CD4-positive, alpha-beta T cell (primary cell): ENCODE measurements at regions not wholly inside any gene's neighbourhood (a gene's known extent, or its start where the extent isn't known, plus 50 kb on each side); places are given as distances from the start of the nearest gene placed in this dataset.

ENCODE experiments used
- ATAC-seq: fragments of 200-7000 bp; cut with Tn5 transposase; one replicate; pipeline ENCODE4 v1.10.0; 2022; ENCODE audit warnings: mild to moderate bottlenecking; ENCODE audit not compliant: poor library complexity
- CTCF ChIA-PET: fragments of 350-600 bp; sonication (Branson Sonifier 250); formaldehyde crosslinking; loops from one replicate; lab custom pipeline; 2021; ENCODE audit warnings: antibody characterized with exemption, inconsistent platforms; lab: Charles Lee
- POLR2A ChIA-PET: fragments of 350-600 bp; sonication (Branson Sonifier 250); formaldehyde crosslinking; loops from one replicate; lab custom pipeline; 2021; ENCODE audit warnings: antibody characterized with exemption, inconsistent platforms; lab: Charles Lee
- DNase-seq, 14 experiments: peaks; one replicate each; pipeline ENCODE4 v3.0.0-alpha.2; 2013 to 2020; ENCODE audit warnings: mixed read lengths in 2 of 14
- H3K27ac ChIP-seq, 2 donors: one replicate each; pipeline versions ENCODE4 v1.5.1 to v1.7.0; 2013; ENCODE audit warnings: low read length in 2 of 2, low read depth in 1 of 2, mild to moderate bottlenecking in 1 of 2
- H3K27me3 ChIP-seq, 2 experiments: 1 replicate in 1 of 2; 2 replicates in 1 of 2; pipeline versions ENCODE4 v1.6.1 to v1.7.0; 2013; ENCODE audit warnings: low read length in 2 of 2, control low read depth in 1 of 2, mild to moderate bottlenecking in 1 of 2, moderate library complexity in 1 of 2; ENCODE audit not compliant: insufficient read depth in 2 of 2, control insufficient read depth in 1 of 2
- H3K36me3 ChIP-seq: one replicate; pipeline ENCODE4 v1.6.1; 2013; ENCODE audit warnings: low read length, control low read depth; ENCODE audit not compliant: insufficient read depth
- H3K4me1 ChIP-seq: one replicate; pipeline ENCODE4 v1.6.1; 2013; ENCODE audit warnings: low read length, control low read depth; ENCODE audit not compliant: insufficient read depth
- H3K4me3 ChIP-seq: one replicate; pipeline ENCODE4 v1.5.1; 2013; ENCODE audit warnings: mild to moderate bottlenecking, low read length, moderate library complexity
- H3K9me3 ChIP-seq, 2 experiments: 1 replicate in 1 of 2; 2 replicates in 1 of 2; pipeline versions ENCODE4 v1.6.1 to v1.7.0; 2013; ENCODE audit warnings: low read length in 2 of 2, mild to moderate bottlenecking in 2 of 2, control low read depth in 1 of 2, moderate library complexity in 1 of 2; ENCODE audit not compliant: control insufficient read depth in 1 of 2, insufficient read depth in 1 of 2
- H3K27ac Mint-ChIP-seq: one replicate; pipeline ENCODE4 v1.8.0; 2020; ENCODE audit warnings: mixed read lengths
- H3K27me3 Mint-ChIP-seq: one replicate; pipeline ENCODE4 v1.8.0; 2021; ENCODE audit warnings: mixed read lengths
- H3K36me3 Mint-ChIP-seq: one replicate; pipeline ENCODE4 v1.8.0; 2021; ENCODE audit warnings: low read depth, mixed read lengths
- H3K4me1 Mint-ChIP-seq: one replicate; pipeline ENCODE4 v1.8.0; 2021; ENCODE audit warnings: low read depth, mixed read lengths
- H3K4me3 Mint-ChIP-seq: one replicate; pipeline ENCODE4 v1.8.0; 2020; ENCODE audit warnings: mild to moderate bottlenecking, mixed read lengths
- H3K9me3 Mint-ChIP-seq: one replicate; pipeline ENCODE4 v1.8.0; 2020; ENCODE audit warnings: mixed read lengths
- intact Hi-C, 2 experiments: fragments of 100-400 bp; cut with DNase I in 1 of 2; cut with micrococcal nuclease in 1 of 2; formaldehyde crosslinking; loops; one replicate each; pipeline versions ENCODE4 v1.15.1 to v1.9.0; 2023 to 2025; cut with DNase I, micrococcal nuclease
- TF ChIP-seq, protein P1 (sequence below): fragments of 200-600 bp; IDR thresholded peaks from one replicate; pipeline ENCODE4 v1.8.0; 2022; ENCODE audit warnings: antibody characterized with exemption, mild to moderate bottlenecking

- H3K27me3 Mint-ChIP-seq = no peaks in the 10 kb centered on the region
- intact Hi-C loops = no loop called here
- H3K9me3 ChIP-seq = peaks cover 0 to 16% of the 10 kb centered on the region in 2 experiments
- H3K27ac Mint-ChIP-seq = no peak overlapping the region
- no peaks in the 10 kb centered on the region for H3K36me3 ChIP-seq
- H3K4me3 Mint-ChIP-seq = no peak overlapping the region
- DNase-seq (no peak), ATAC-seq (no peak)
- H3K36me3 Mint-ChIP-seq = no peaks in the 10 kb centered on the region
- ChIA-PET CTCF (no interaction called here), POLR2A (no interaction called here)
- H3K4me1 Mint-ChIP-seq = no peaks in the 10 kb centered on the region
- H3K4me1 ChIP-seq = no peaks in the 10 kb centered on the region
- TF ChIP-seq, protein P1, sequence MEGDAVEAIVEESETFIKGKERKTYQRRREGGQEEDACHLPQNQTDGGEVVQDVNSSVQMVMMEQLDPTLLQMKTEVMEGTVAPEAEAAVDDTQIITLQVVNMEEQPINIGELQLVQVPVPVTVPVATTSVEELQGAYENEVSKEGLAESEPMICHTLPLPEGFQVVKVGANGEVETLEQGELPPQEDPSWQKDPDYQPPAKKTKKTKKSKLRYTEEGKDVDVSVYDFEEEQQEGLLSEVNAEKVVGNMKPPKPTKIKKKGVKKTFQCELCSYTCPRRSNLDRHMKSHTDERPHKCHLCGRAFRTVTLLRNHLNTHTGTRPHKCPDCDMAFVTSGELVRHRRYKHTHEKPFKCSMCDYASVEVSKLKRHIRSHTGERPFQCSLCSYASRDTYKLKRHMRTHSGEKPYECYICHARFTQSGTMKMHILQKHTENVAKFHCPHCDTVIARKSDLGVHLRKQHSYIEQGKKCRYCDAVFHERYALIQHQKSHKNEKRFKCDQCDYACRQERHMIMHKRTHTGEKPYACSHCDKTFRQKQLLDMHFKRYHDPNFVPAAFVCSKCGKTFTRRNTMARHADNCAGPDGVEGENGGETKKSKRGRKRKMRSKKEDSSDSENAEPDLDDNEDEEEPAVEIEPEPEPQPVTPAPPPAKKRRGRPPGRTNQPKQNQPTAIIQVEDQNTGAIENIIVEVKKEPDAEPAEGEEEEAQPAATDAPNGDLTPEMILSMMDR = no peak
- no peak overlapping the region for H3K4me3 ChIP-seq
- H3K27ac ChIP-seq = no peak overlapping the region
- peaks cover 3% of the 10 kb centered on the region for H3K9me3 Mint-ChIP-seq
- H3K27me3 ChIP-seq = no peaks in the 10 kb centered on the region
Observed at GRCh38 chr10:36493516-36493880, 631.9 kb upstream of the ANKRD30A start.

- Histone ChIP-seq H3K4me1 (no peaks in the 10 kb centered on the region), H3K36me3 (no peaks in the 10 kb centered on the region), H3K4me3 (no peak overlapping the region), H3K27me3 (no peaks in the 10 kb centered on the region), H3K9me3 (peaks cover 0 to 14% of the 10 kb centered on the region in 2 experiments), H3K27ac (no peak overlapping the region)
- TF ChIP-seq, protein P1 = no peak
- ATAC-seq (no peak), DNase-seq (no peak)
- Mint-ChIP-seq H3K4me1 (no peaks in the 10 kb centered on the region), H3K36me3 (no peaks in the 10 kb centered on the region), H3K27ac (no peak overlapping the region), H3K27me3 (no peaks in the 10 kb centered on the region), H3K9me3 (peaks cover 5% of the 10 kb centered on the region), H3K4me3 (no peak overlapping the region)
- CTCF ChIA-PET = no interaction called here
- intact Hi-C loops = no loop called here
- POLR2A ChIA-PET = no interaction called here
Observed at GRCh38 chr10:36492590-36493515, 632.5 kb upstream of the ANKRD30A start.

- POLR2A ChIA-PET = no interaction called here
- Histone ChIP-seq H3K4me3 (no peak overlapping the region), H3K27ac (no peak overlapping the region), H3K36me3 (no peaks in the 10 kb centered on the region), H3K9me3 (peaks cover 0 to 15% of the 10 kb centered on the region in 2 experiments), H3K4me1 (no peaks in the 10 kb centered on the region), H3K27me3 (no peaks in the 10 kb centered on the region)
- DNase-seq = no peak
- intact Hi-C loops = no loop called here
- Mint-ChIP-seq H3K9me3 (peaks cover 5% of the 10 kb centered on the region), H3K36me3 (no peaks in the 10 kb centered on the region), H3K4me1 (no peaks in the 10 kb centered on the region), H3K27ac (no peak overlapping the region), H3K4me3 (no peak overlapping the region), H3K27me3 (no peaks in the 10 kb centered on the region)
- TF ChIP-seq, protein P1 = no peak
- CTCF ChIA-PET = no interaction called here
- ATAC-seq = no peak
Observed at GRCh38 chr10:36491926-36492325, 633.5 kb upstream of the ANKRD30A start.
